Immature natural killer cell (primary cell): ENCODE measurements at regions not wholly inside any gene's neighbourhood (a gene's known extent, or its start where the extent isn't known, plus 50 kb on each side); places are given as distances from the start of the nearest gene placed in this dataset.

Source experiments
- DNase-seq, 3 donors: peaks; one replicate each; pipeline ENCODE4 v3.0.0; 2022; ENCODE audit warnings: mixed read lengths in 1 of 3
- H3K27ac Mint-ChIP-seq, 6 donors: one replicate each; pipeline ENCODE4 v1.8.0; 2020; ENCODE audit warnings: mixed read lengths in 6 of 6, mild to moderate bottlenecking in 5 of 6, inconsistent platforms in 4 of 6, moderate library complexity in 3 of 6
- H3K27me3 Mint-ChIP-seq, 3 donors: one replicate each; pipeline ENCODE4 v1.8.0; 2020 to 2021; ENCODE audit warnings: low read depth in 3 of 3, mild to moderate bottlenecking in 3 of 3, mixed read lengths in 3 of 3, moderate library complexity in 3 of 3, inconsistent platforms in 1 of 3
- H3K36me3 Mint-ChIP-seq, 3 donors: one replicate each; pipeline ENCODE4 v1.8.0; 2020; ENCODE audit warnings: mixed read lengths in 3 of 3, inconsistent platforms in 2 of 3, mild to moderate bottlenecking in 2 of 3
- H3K4me1 Mint-ChIP-seq, 2 donors: one replicate each; pipeline ENCODE4 v1.8.0; 2020; ENCODE audit warnings: inconsistent platforms in 2 of 2, mild to moderate bottlenecking in 2 of 2, mixed read lengths in 2 of 2, moderate library complexity in 1 of 2
- H3K4me3 Mint-ChIP-seq, 5 donors: one replicate each; pipeline ENCODE4 v1.8.0; 2020; ENCODE audit warnings: mild to moderate bottlenecking in 5 of 5, mixed read lengths in 5 of 5, inconsistent platforms in 3 of 5, moderate library complexity in 3 of 5
- H3K9me3 Mint-ChIP-seq, 6 donors: one replicate each; pipeline ENCODE4 v1.8.0; 2020; ENCODE audit warnings: mild to moderate bottlenecking in 6 of 6, mixed read lengths in 6 of 6, inconsistent platforms in 4 of 6, moderate library complexity in 3 of 6

- Mint-ChIP-seq H3K4me1 (no peaks in the 10 kb centered on the region), H3K36me3 (no peaks in the 10 kb centered on the region), H3K27ac (no peak overlapping the region), H3K4me3 (no peak overlapping the region), H3K27me3 (no peaks in the 10 kb centered on the region), H3K9me3 (peaks cover 2 to 18% (median 7%) of the 10 kb centered on the region in 6 donors)
- no peak for DNase-seq
Observed at GRCh38 chr9:80804873-80805272, 884.5 kb downstream of the TLE1 start.

GRCh38 chr9:80797831-80798688 is 891.3 kb downstream of the TLE1 start:
- Mint-ChIP-seq H3K4me3 (no peak overlapping the region), H3K27ac (no peak overlapping the region), H3K36me3 (no peaks in the 10 kb centered on the region), H3K27me3 (no peaks in the 10 kb centered on the region), H3K9me3 (peaks cover 5 to 17% (median 8%) of the 10 kb centered on the region in 6 donors), H3K4me1 (no peaks in the 10 kb centered on the region)
- DNase-seq: no peak

- H3K9me3 Mint-ChIP-seq: peaks cover 5 to 19% (median 8%) of the 10 kb centered on the region in 6 donors
- H3K27ac Mint-ChIP-seq: no peak overlapping the region
- H3K4me3 Mint-ChIP-seq: no peak overlapping the region
- no peaks in the 10 kb centered on the region for H3K36me3 Mint-ChIP-seq
- H3K27me3 Mint-ChIP-seq: no peaks in the 10 kb centered on the region
- H3K4me1 Mint-ChIP-seq: no peaks in the 10 kb centered on the region
- DNase-seq: no peak
Observed at GRCh38 chr9:80797101-80797829, 892.1 kb downstream of the TLE1 start.

- H3K36me3 Mint-ChIP-seq: no peaks in the 10 kb centered on the region
- H3K4me3 Mint-ChIP-seq: no peak overlapping the region
- H3K9me3 Mint-ChIP-seq: peaks cover 5 to 19% (median 8%) of the 10 kb centered on the region in 6 donors
- no peak for DNase-seq
- no peaks in the 10 kb centered on the region for H3K4me1 Mint-ChIP-seq
- H3K27ac Mint-ChIP-seq: no peak overlapping the region
- no peaks in the 10 kb centered on the region for H3K27me3 Mint-ChIP-seq
Observed at GRCh38 chr9:80796632-80797031, 892.7 kb downstream of the TLE1 start.

- no peak for DNase-seq
- no peaks in the 10 kb centered on the region for H3K27me3 Mint-ChIP-seq
- H3K9me3 Mint-ChIP-seq: peaks cover 1 to 23% (median 5%) of the 10 kb centered on the region in 6 donors
- H3K27ac Mint-ChIP-seq: no peak overlapping the region
- H3K36me3 Mint-ChIP-seq: no peaks in the 10 kb centered on the region
- no peak overlapping the region for H3K4me3 Mint-ChIP-seq
- H3K4me1 Mint-ChIP-seq: no peaks in the 10 kb centered on the region
Observed at GRCh38 chr9:80794197-80794596, 895.1 kb downstream of the TLE1 start.

- Mint-ChIP-seq H3K27me3 (no peaks in the 10 kb centered on the region), H3K27ac (no peak overlapping the region)
Observed at GRCh38 chr9:80793706-80794105, 895.6 kb downstream of the TLE1 start.

GRCh38 chr9:80792726-80793125 is 896.6 kb downstream of the TLE1 start:
- Mint-ChIP-seq H3K27me3 (no peaks in the 10 kb centered on the region), H3K4me1 (no peaks in the 10 kb centered on the region), H3K4me3 (no peak overlapping the region), H3K27ac (no peak overlapping the region), H3K36me3 (no peaks in the 10 kb centered on the region), H3K9me3 (peaks cover 0 to 17% (median 4%) of the 10 kb centered on the region in 6 donors)
- no peak for DNase-seq

More at GRCh38 chr9:80793706-80794105, 895.6 kb downstream of the TLE1 start:
- peaks cover 1 to 23% (median 5%) of the 10 kb centered on the region in 6 donors for H3K9me3 Mint-ChIP-seq
- no peaks in the 10 kb centered on the region for H3K36me3 Mint-ChIP-seq
- no peak overlapping the region for H3K4me3 Mint-ChIP-seq
- H3K4me1 Mint-ChIP-seq: no peaks in the 10 kb centered on the region
- DNase-seq: no peak

GRCh38 chr9:80791836-80792235 is 897.5 kb downstream of the TLE1 start:
- H3K4me3 Mint-ChIP-seq: no peak overlapping the region
- no peaks in the 10 kb centered on the region for H3K27me3 Mint-ChIP-seq
- DNase-seq: no peak
- H3K4me1 Mint-ChIP-seq: no peaks in the 10 kb centered on the region
- H3K9me3 Mint-ChIP-seq: peaks cover 0 to 17% (median 4%) of the 10 kb centered on the region in 6 donors
- H3K36me3 Mint-ChIP-seq: no peaks in the 10 kb centered on the region
- H3K27ac Mint-ChIP-seq: no peak overlapping the region

GRCh38 chr9:80790764-80791163 is 898.6 kb downstream of the TLE1 start:
- Mint-ChIP-seq H3K4me3 (no peak overlapping the region), H3K27ac (no peak overlapping the region), H3K9me3 (peaks cover 2 to 13% (median 3%) of the 10 kb centered on the region in 6 donors), H3K27me3 (no peaks in the 10 kb centered on the region), H3K4me1 (no peaks in the 10 kb centered on the region), H3K36me3 (no peaks in the 10 kb centered on the region)
- DNase-seq: no peak

GRCh38 chr9:80789831-80790230 is 899.5 kb downstream of the TLE1 start:
- H3K4me1 Mint-ChIP-seq: no peaks in the 10 kb centered on the region
- H3K27ac Mint-ChIP-seq: no peak overlapping the region
- no peaks in the 10 kb centered on the region for H3K27me3 Mint-ChIP-seq
- DNase-seq: no peak
- no peak overlapping the region for H3K4me3 Mint-ChIP-seq
- H3K9me3 Mint-ChIP-seq: peaks cover 2 to 10% (median 6%) of the 10 kb centered on the region in 6 donors
- no peaks in the 10 kb centered on the region for H3K36me3 Mint-ChIP-seq

- Mint-ChIP-seq H3K4me1 (no peaks in the 10 kb centered on the region), H3K9me3 (peaks cover 2 to 18% (median 6%) of the 10 kb centered on the region in 6 donors), H3K27ac (no peak overlapping the region), H3K4me3 (no peak overlapping the region), H3K27me3 (no peaks in the 10 kb centered on the region), H3K36me3 (no peaks in the 10 kb centered on the region)
- DNase-seq: no peak
Observed at GRCh38 chr9:80787636-80788035, 901.7 kb downstream of the TLE1 start.

- H3K9me3 Mint-ChIP-seq: peaks cover 2 to 18% (median 9%) of the 10 kb centered on the region in 6 donors
- no peak overlapping the region for H3K4me3 Mint-ChIP-seq
- no peaks in the 10 kb centered on the region for H3K4me1 Mint-ChIP-seq
- H3K36me3 Mint-ChIP-seq: no peaks in the 10 kb centered on the region
- peaks cover 0 to 2% (median 0%) of the 10 kb centered on the region in 3 donors for H3K27me3 Mint-ChIP-seq
- DNase-seq: no peak
- no peak overlapping the region for H3K27ac Mint-ChIP-seq
Observed at GRCh38 chr9:80784647-80785046, 904.7 kb downstream of the TLE1 start.

- H3K9me3 Mint-ChIP-seq: peaks cover 2 to 27% (median 5%) of the 10 kb centered on the region in 6 donors
- no peak overlapping the region for H3K4me3 Mint-ChIP-seq
- no peaks in the 10 kb centered on the region for H3K4me1 Mint-ChIP-seq
- no peaks in the 10 kb centered on the region for H3K36me3 Mint-ChIP-seq
- H3K27ac Mint-ChIP-seq: no peak overlapping the region
- H3K27me3 Mint-ChIP-seq: peaks cover 0 to 6% (median 0%) of the 10 kb centered on the region in 3 donors
- DNase-seq: no peak
Observed at GRCh38 chr9:80775971-80776370, 913.4 kb downstream of the TLE1 start.

- no peak for DNase-seq
- H3K36me3 Mint-ChIP-seq: no peaks in the 10 kb centered on the region
- no peaks in the 10 kb centered on the region for H3K4me1 Mint-ChIP-seq
- H3K9me3 Mint-ChIP-seq: peaks cover 2 to 28% (median 6%) of the 10 kb centered on the region in 6 donors
- H3K4me3 Mint-ChIP-seq: no peak overlapping the region
- no peak overlapping the region for H3K27ac Mint-ChIP-seq
- H3K27me3 Mint-ChIP-seq: peaks cover 0 to 6% (median 0%) of the 10 kb centered on the region in 3 donors
Observed at GRCh38 chr9:80775530-80775929, 913.8 kb downstream of the TLE1 start.
